Stimulated activated effector memory CD8-positive, alpha-beta T cell treated with anti-CD3 and anti-CD28 coated beads, Interleukin-12 subunit alpha, Interleukin-12 subunit beta, amount 100 ng/mL, for 72 hours (primary cell): ENCODE measurements at regions not wholly inside any gene's neighbourhood (a gene's known extent, or its start where the extent isn't known, plus 50 kb on each side); places are given as distances from the start of the nearest gene placed in this dataset.
"Not testable (repeated sequence)": the region's sequence is repeated elsewhere in the genome, so short reads cannot be mapped to it uniquely, and the experiment has no call there.

Experiments used
- ATAC-seq: fragments of 150-1000 bp; cut with Tn5 transposase; 2 replicates; pipeline ENCODE4 v1.10.0; 2021
- DNase-seq, 2 donors: peaks; one replicate each; pipeline ENCODE4 v3.0.0; 2021 to 2022; ENCODE audit warnings: low spot score in 2 of 2
- H3K27ac Mint-ChIP-seq: one replicate; pipeline ENCODE4 v1.8.0; 2022; ENCODE audit warnings: mild to moderate bottlenecking, mixed read lengths
- H3K36me3 Mint-ChIP-seq: one replicate; pipeline ENCODE4 v1.8.0; 2022; ENCODE audit warnings: mild to moderate bottlenecking, mixed read lengths
- H3K4me1 Mint-ChIP-seq: one replicate; pipeline ENCODE4 v1.8.0; 2022; ENCODE audit warnings: mixed read lengths
- H3K4me3 Mint-ChIP-seq: one replicate; pipeline ENCODE4 v1.8.0; 2022; ENCODE audit warnings: mild to moderate bottlenecking, mixed read lengths
- H3K9me3 Mint-ChIP-seq: one replicate; pipeline ENCODE4 v1.8.0; 2022; ENCODE audit warnings: mixed read lengths

GRCh38 chr9:102795532-102795931 lies 199.6 kb upstream of the CYLC2 start:
- H3K27ac Mint-ChIP-seq, result no peak overlapping the region
- H3K9me3 Mint-ChIP-seq, result peaks cover 23% of the 10 kb centered on the region
- no peaks in the 10 kb centered on the region for H3K4me1 Mint-ChIP-seq
- ATAC-seq (no peak), DNase-seq (no peak)
- H3K36me3 Mint-ChIP-seq, result no peaks in the 10 kb centered on the region
- H3K4me3 Mint-ChIP-seq, result no peak overlapping the region

- no peak overlapping the region for H3K4me3 Mint-ChIP-seq
- ATAC-seq (no peak), DNase-seq (no peak)
- H3K4me1 Mint-ChIP-seq, result no peaks in the 10 kb centered on the region
- no peaks in the 10 kb centered on the region for H3K36me3 Mint-ChIP-seq
- no peak overlapping the region for H3K27ac Mint-ChIP-seq
- H3K9me3 Mint-ChIP-seq, result peaks cover 12% of the 10 kb centered on the region
These were observed 215.8 kb upstream of the CYLC2 start for GRCh38 chr9:102779356-102779755.

- no peak overlapping the region for H3K27ac Mint-ChIP-seq
- no peak for ATAC-seq
- no peak overlapping the region for H3K4me3 Mint-ChIP-seq
- H3K9me3 Mint-ChIP-seq, result peaks cover 12% of the 10 kb centered on the region
- no peaks in the 10 kb centered on the region for H3K36me3 Mint-ChIP-seq
- DNase-seq, result no peak
- H3K4me1 Mint-ChIP-seq, result no peaks in the 10 kb centered on the region
These were observed 216.4 kb upstream of the CYLC2 start for GRCh38 chr9:102778746-102779145.

- no peak overlapping the region for H3K27ac Mint-ChIP-seq
- H3K9me3 Mint-ChIP-seq, result peaks cover 16% of the 10 kb centered on the region
- no peaks in the 10 kb centered on the region for H3K36me3 Mint-ChIP-seq
- no peaks in the 10 kb centered on the region for H3K4me1 Mint-ChIP-seq
- no peak overlapping the region for H3K4me3 Mint-ChIP-seq
- no peak for DNase-seq
- no peak for ATAC-seq
These were observed 224.4 kb upstream of the CYLC2 start for GRCh38 chr9:102770704-102771103.

GRCh38 chr9:102769307-102769706 lies 225.8 kb upstream of the CYLC2 start:
- H3K36me3 Mint-ChIP-seq, result no peaks in the 10 kb centered on the region
- no peak for ATAC-seq

GRCh38 chr9:102768002-102768401 lies 227.1 kb upstream of the CYLC2 start:
- DNase-seq, result no peak
- no peak overlapping the region for H3K4me3 Mint-ChIP-seq
- H3K9me3 Mint-ChIP-seq, result peaks cover 19% of the 10 kb centered on the region
- no peak overlapping the region for H3K27ac Mint-ChIP-seq
- no peaks in the 10 kb centered on the region for H3K36me3 Mint-ChIP-seq
- no peaks in the 10 kb centered on the region for H3K4me1 Mint-ChIP-seq
- ATAC-seq, result no peak

More at GRCh38 chr9:102769307-102769706, 225.8 kb upstream of the CYLC2 start:
- Mint-ChIP-seq H3K4me3 (no peak overlapping the region), H3K27ac (no peak overlapping the region), H3K4me1 (no peaks in the 10 kb centered on the region), H3K9me3 (peaks cover 17% of the 10 kb centered on the region)
- no peak for DNase-seq

GRCh38 chr9:102767076-102767475 lies 228.1 kb upstream of the CYLC2 start:
- DNase-seq (no peak), ATAC-seq (no peak)
- Mint-ChIP-seq H3K4me3 (no peak overlapping the region), H3K9me3 (peaks cover 26% of the 10 kb centered on the region), H3K4me1 (no peaks in the 10 kb centered on the region), H3K36me3 (no peaks in the 10 kb centered on the region), H3K27ac (no peak overlapping the region)

- Mint-ChIP-seq H3K4me3 (no peak overlapping the region), H3K36me3 (no peaks in the 10 kb centered on the region), H3K9me3 (peaks cover 23% of the 10 kb centered on the region), H3K4me1 (no peaks in the 10 kb centered on the region), H3K27ac (no peak overlapping the region)
- DNase-seq (no peak), ATAC-seq (no peak)
These were observed 254.6 kb upstream of the CYLC2 start for GRCh38 chr9:102740578-102740977.

- no peak for ATAC-seq
- Mint-ChIP-seq H3K4me1 (no peaks in the 10 kb centered on the region), H3K36me3 (no peaks in the 10 kb centered on the region), H3K4me3 (no peak overlapping the region), H3K9me3 (peaks cover 11% of the 10 kb centered on the region), H3K27ac (no peak overlapping the region)
- DNase-seq, result no peak
These were observed 266.2 kb upstream of the CYLC2 start for GRCh38 chr9:102728946-102729345.

- H3K4me1 Mint-ChIP-seq, result no peaks in the 10 kb centered on the region
- H3K4me3 Mint-ChIP-seq, result no peak overlapping the region
- ATAC-seq, result no peak
- H3K36me3 Mint-ChIP-seq, result no peaks in the 10 kb centered on the region
- no peak overlapping the region for H3K27ac Mint-ChIP-seq
- H3K9me3 Mint-ChIP-seq, result peaks cover 26% of the 10 kb centered on the region
- DNase-seq, result no peak
These were observed 280.9 kb upstream of the CYLC2 start for GRCh38 chr9:102714184-102714583.

GRCh38 chr9:102712910-102713309 lies 282.2 kb upstream of the CYLC2 start:
- peaks cover 23% of the 10 kb centered on the region for H3K9me3 Mint-ChIP-seq
- not testable (repeated sequence) for H3K4me1 Mint-ChIP-seq, H3K27ac Mint-ChIP-seq, DNase-seq, ATAC-seq, H3K4me3 Mint-ChIP-seq, H3K36me3 Mint-ChIP-seq

- no peaks in the 10 kb centered on the region for H3K36me3 Mint-ChIP-seq
These were observed 294.2 kb upstream of the CYLC2 start for GRCh38 chr9:102700936-102701335.

GRCh38 chr9:102669220-102669619 lies 325.9 kb upstream of the CYLC2 start:
- Mint-ChIP-seq H3K4me3 (no peak overlapping the region), H3K27ac (no peak overlapping the region), H3K9me3 (peaks cover 28% of the 10 kb centered on the region), H3K36me3 (no peaks in the 10 kb centered on the region), H3K4me1 (no peaks in the 10 kb centered on the region)
- ATAC-seq (peak; percentile 8), DNase-seq (no peak)

More at GRCh38 chr9:102700936-102701335, 294.2 kb upstream of the CYLC2 start:
- Mint-ChIP-seq H3K4me1 (no peaks in the 10 kb centered on the region), H3K27ac (no peak overlapping the region), H3K9me3 (peaks cover 18% of the 10 kb centered on the region), H3K4me3 (no peak overlapping the region)
- no peak for DNase-seq
- no peak for ATAC-seq

GRCh38 chr9:102652471-102652870 lies 342.7 kb upstream of the CYLC2 start:
- H3K9me3 Mint-ChIP-seq, result peaks cover 22% of the 10 kb centered on the region
- DNase-seq, result no peak
- ATAC-seq, result no peak

GRCh38 chr9:102650896-102651295 lies 344.2 kb upstream of the CYLC2 start:
- no peak for DNase-seq
- Mint-ChIP-seq H3K27ac (no peak overlapping the region), H3K36me3 (no peaks in the 10 kb centered on the region), H3K9me3 (peaks cover 20% of the 10 kb centered on the region), H3K4me3 (no peak overlapping the region), H3K4me1 (no peaks in the 10 kb centered on the region)
- ATAC-seq, result no peak

More at GRCh38 chr9:102652471-102652870, 342.7 kb upstream of the CYLC2 start:
- Mint-ChIP-seq H3K4me1 (no peaks in the 10 kb centered on the region), H3K36me3 (no peaks in the 10 kb centered on the region), H3K4me3 (no peak overlapping the region), H3K27ac (no peak overlapping the region)

- peaks cover 14% of the 10 kb centered on the region for H3K9me3 Mint-ChIP-seq
- no peak overlapping the region for H3K27ac Mint-ChIP-seq
- DNase-seq, result no peak
- no peak for ATAC-seq
- no peaks in the 10 kb centered on the region for H3K4me1 Mint-ChIP-seq
- no peaks in the 10 kb centered on the region for H3K36me3 Mint-ChIP-seq
- no peak overlapping the region for H3K4me3 Mint-ChIP-seq
These were observed 352.5 kb upstream of the CYLC2 start for GRCh38 chr9:102642651-102643050.

- no peak for DNase-seq
- no peak overlapping the region for H3K27ac Mint-ChIP-seq
- peaks cover 18% of the 10 kb centered on the region for H3K9me3 Mint-ChIP-seq
- H3K4me3 Mint-ChIP-seq, result no peak overlapping the region
- ATAC-seq, result no peak
- H3K36me3 Mint-ChIP-seq, result no peaks in the 10 kb centered on the region
- no peaks in the 10 kb centered on the region for H3K4me1 Mint-ChIP-seq
These were observed 363.6 kb upstream of the CYLC2 start for GRCh38 chr9:102631559-102631958.
